ENCODE measurements at regions not wholly inside any gene's neighbourhood (a gene's known extent, or its start where the extent isn't known, plus 50 kb on each side); places are given as distances from the start of the nearest gene placed in this dataset.

GRCh38 chr6:165118736-165119135, 190.7 kb downstream of the C6orf118 start:
- TF ChIP-seq GLIS3 (CRISPR knock-in tag; IDR thresholded peaks at IDR 0.05) (no peak), ZFP30 (CRISPR knock-in tag; IDR thresholded peaks at IDR 0.05) (no peak), PATZ1 (CRISPR knock-in tag; IDR thresholded peaks at IDR 0.05; ENCODE audit: borderline replicate concordance) (no peak), ZC3H10 (CRISPR knock-in tag; IDR thresholded peaks at IDR 0.05) (no peak), POU6F1 (CRISPR knock-in tag; IDR thresholded peaks at IDR 0.05; ENCODE audit: borderline replicate concordance, low read depth) (no peak), PPARA (CRISPR knock-in tag; IDR thresholded peaks at IDR 0.05; ENCODE audit: borderline replicate concordance) (no peak), ZFP3 (CRISPR knock-in tag; IDR thresholded peaks at IDR 0.05) (no peak), ZNF565 (CRISPR knock-in tag; conservative IDR thresholded peaks at IDR 0.05; ENCODE audit: low read depth) (no peak)

Data from SK-N-SH treated with all-trans-retinoic acid at 6 μM for 48 hours (cell line).